ENCODE measurements at regions not wholly inside any gene's neighbourhood (a gene's known extent, or its start where the extent isn't known, plus 50 kb on each side); places are given as distances from the start of the nearest gene placed in this dataset.

- no peak overlapping the region for H3K4me3 ChIP-seq (ENCODE audit: low read length)
- DNase-seq (ENCODE audit: low read depth) = no peak
- TF ChIP-seq CTCF (conservative IDR thresholded peaks at IDR 0.05; ENCODE audit: low read length) = no peak
These were observed 1687.4 kb upstream of the FLRT2 start for GRCh38 chr14:83842547-83842946.

- no peak for DNase-seq (ENCODE audit: low read depth)
- no peak for TF ChIP-seq CTCF (conservative IDR thresholded peaks at IDR 0.05; ENCODE audit: low read length)
- no peak overlapping the region for H3K4me3 ChIP-seq (ENCODE audit: low read length)
These were observed 1682.8 kb upstream of the FLRT2 start for GRCh38 chr14:83847102-83847501.

GRCh38 chr14:83850092-83850491 is 1679.9 kb upstream of the FLRT2 start:
- H3K4me3 ChIP-seq (ENCODE audit: low read length) = no peak overlapping the region
- no peak for TF ChIP-seq CTCF (conservative IDR thresholded peaks at IDR 0.05; ENCODE audit: low read length)
- no peak for DNase-seq (ENCODE audit: low read depth)

- H3K4me3 ChIP-seq (ENCODE audit: low read length) = no peak overlapping the region
- no peak for TF ChIP-seq CTCF (conservative IDR thresholded peaks at IDR 0.05; ENCODE audit: low read length)
- DNase-seq (ENCODE audit: low read depth) = no peak
These were observed 1673.6 kb upstream of the FLRT2 start for GRCh38 chr14:83856334-83856733.

- no peak for TF ChIP-seq CTCF (conservative IDR thresholded peaks at IDR 0.05; ENCODE audit: low read length)
- no peak overlapping the region for H3K4me3 ChIP-seq (ENCODE audit: low read length)
- DNase-seq (ENCODE audit: low read depth) = no peak
These were observed 1669.3 kb upstream of the FLRT2 start for GRCh38 chr14:83860631-83861155.

GRCh38 chr14:83863042-83863774 is 1666.7 kb upstream of the FLRT2 start:
- no peak overlapping the region for H3K4me3 ChIP-seq (ENCODE audit: low read length)
- no peak for TF ChIP-seq CTCF (conservative IDR thresholded peaks at IDR 0.05; ENCODE audit: low read length)
- DNase-seq (ENCODE audit: low read depth) = no peak

- no peak for DNase-seq (ENCODE audit: low read depth)
- no peak overlapping the region for H3K4me3 ChIP-seq (ENCODE audit: low read length)
- no peak for TF ChIP-seq CTCF (conservative IDR thresholded peaks at IDR 0.05; ENCODE audit: low read length)
These were observed 1665.8 kb upstream of the FLRT2 start for GRCh38 chr14:83864106-83864505.
